K562 (cell line): ENCODE measurements at regions not wholly inside any gene's neighbourhood (a gene's known extent, or its start where the extent isn't known, plus 50 kb on each side); places are given as distances from the start of the nearest gene placed in this dataset.

ENCODE experiments used
- ATAC-seq: fragments of 200-7000 bp; cut with Tn5 transposase; 3 replicates; pipeline ENCODE4 v1.9.1; 2020; ENCODE audit warnings: moderate library complexity
- BruUV-seq: library from RNA; stranded (reverse); fragments of 400-500 nt; replicated peaks from 2 replicates; lab custom pipeline; 2021; lab: Mats Ljungman, UMichigan
- CTCF ChIA-PET: fragments of 300-600 bp; formaldehyde crosslinking; extraction: SDS; loops from one replicate; lab custom pipeline; 2021; ENCODE audit warnings: low intra/inter-chr PET ratio; lab: Yijun Ruan, JAX
- POLR2A ChIA-PET: fragments of 300-600, 350-650 bp; sonication (Branson Sonifier 250); formaldehyde crosslinking; extraction: SDS; loops from one replicate; lab custom pipeline; 2021; ENCODE audit warnings: antibody characterized with exemption, inconsistent platforms; lab: Yijun Ruan, JAX
- DNase-seq, 4 experiments: peaks; one replicate each; pipeline versions ENCODE4 v3.0.0 to v3.0.0-alpha.2; 2011 to 2018; ENCODE audit warnings: low spot score in 3 of 4, mixed read lengths in 3 of 4; ENCODE audit errors: extremely low read depth in 1 of 4
- FAIRE-seq: peaks from 2 replicates; lab custom pipeline; 2011; peaks lifted over from hg19 to GRCh38; lab: Jason Lieb, UNC
- H2AFZ ChIP-seq: 2 replicates; pipeline ENCODE4 v1.6.0; 2011; ENCODE audit warnings: low read depth, low read length, control low read depth, inconsistent platforms
- H3K27ac ChIP-seq: fragments of 200-600 bp; 3 replicates; pipeline ENCODE4 v1.8.0; 2011; ENCODE audit warnings: low read depth, mild to moderate bottlenecking, control low read depth, inconsistent platforms, low read length, moderate library complexity, mixed read lengths; ENCODE audit errors: extremely low read depth
- H3K27me3 ChIP-seq, 2 experiments: fragments of 300-600 bp in 1 of 2; 2 replicates in 1 of 2; 3 replicates in 1 of 2; pipeline versions ENCODE4 v1.6.0 to v1.8.0; 2011; ENCODE audit warnings: inconsistent platforms in 2 of 2, low read length in 2 of 2, mild to moderate bottlenecking in 1 of 2, mixed read lengths in 1 of 2, moderate library complexity in 1 of 2; ENCODE audit not compliant: control insufficient read depth in 2 of 2, insufficient read depth in 2 of 2
- H3K36me3 ChIP-seq: fragments of 300-600 bp; 3 replicates; pipeline ENCODE4 v1.8.0; 2011; ENCODE audit warnings: mild to moderate bottlenecking, low read length, inconsistent platforms; ENCODE audit not compliant: control insufficient read depth, insufficient read depth
- H3K4me1 ChIP-seq, 2 experiments: fragments of 200-600 bp in 1 of 2; replicated peaks in 1 of 2; 2 replicates in 1 of 2; 3 replicates in 1 of 2; pipeline versions ENCODE4 v1.5.1 to v1.8.0; 2011; ENCODE audit warnings: inconsistent platforms in 2 of 2, low read length in 2 of 2, mild to moderate bottlenecking in 1 of 2, mixed read lengths in 1 of 2, moderate library complexity in 1 of 2; ENCODE audit not compliant: control insufficient read depth in 2 of 2, insufficient read depth in 2 of 2
- H3K4me2 ChIP-seq: 2 replicates; pipeline ENCODE4 v1.6.1; 2011; ENCODE audit warnings: low read length, control low read depth, inconsistent platforms, mixed read lengths; ENCODE audit not compliant: insufficient read depth
- H3K4me3 ChIP-seq: fragments of 200-600 bp; sonication (generic), shearing (Covaris generic); 2 replicates; pipeline ENCODE4 v1.5.1; 2016; ENCODE audit warnings: control low read depth, inconsistent platforms
- H3K79me2 ChIP-seq: fragments of 200-600 bp; 3 replicates; pipeline ENCODE4 v1.8.0; 2011; ENCODE audit warnings: low read length, inconsistent platforms; ENCODE audit not compliant: control insufficient read depth, insufficient read depth
- H3K9ac ChIP-seq, 2 experiments: 2 replicates each; pipeline versions ENCODE4 v1.6.0 to v1.6.1; 2011; ENCODE audit warnings: low read depth in 2 of 2, low read length in 2 of 2, control low read depth in 1 of 2, inconsistent platforms in 1 of 2, mild to moderate bottlenecking in 1 of 2, mixed read lengths in 1 of 2; ENCODE audit not compliant: insufficient read depth in 1 of 2
- H3K9me1 ChIP-seq: one replicate; pipeline ENCODE4 v1.6.0; 2011; ENCODE audit warnings: inconsistent platforms, mild to moderate bottlenecking, low read length, moderate library complexity; ENCODE audit not compliant: control insufficient read depth, insufficient read depth
- H3K9me3 ChIP-seq: replicated peaks from 2 replicates; pipeline ENCODE4 v1.5.1; 2011; ENCODE audit warnings: low read depth, low read length, inconsistent platforms; ENCODE audit not compliant: control insufficient read depth, insufficient read depth
- H4K20me1 ChIP-seq: replicated peaks from 2 replicates; pipeline ENCODE4 v1.6.1; 2011; ENCODE audit warnings: low read length, inconsistent platforms, mixed read lengths; ENCODE audit not compliant: control insufficient read depth, insufficient read depth
- CHD4 ChIP-seq: fragments of 200-600 bp; sonication (generic); IDR thresholded peaks from 3 replicates; pipeline ENCODE4 v1.6.1; 2012; ENCODE audit warnings: low read depth, mild to moderate bottlenecking, mixed read lengths, low read length, inconsistent platforms; ENCODE audit not compliant: insufficient read depth, insufficient replicate concordance, poor library complexity, severe bottlenecking
- DDX20 ChIP-seq: fragments of 450-650 bp; IDR thresholded peaks from 2 replicates; pipeline ENCODE4 v1.6.1; 2016; ENCODE audit warnings: missing genetic modification characterization, low read depth, mild to moderate bottlenecking, missing compliant biosample characterization, moderate library complexity
- MYC ChIP-seq, 2 experiments: fragments of 250-450 bp in 1 of 2; sonication (Bioruptor Pico) in 1 of 2; IDR thresholded peaks; 2 replicates each; pipeline versions ENCODE4 v1.5.1 to v1.6.1; 2012 to 2021; ENCODE audit warnings: low read depth in 2 of 2, borderline replicate concordance in 1 of 2, improper control_type of control experiment in 1 of 2, low read length in 1 of 2, mild to moderate bottlenecking in 1 of 2, moderate library complexity in 1 of 2
- NONO ChIP-seq, 2 experiments: fragments of 200-400 bp in 1 of 2; fragments of 450-650 bp in 1 of 2; formaldehyde crosslinking in 1 of 2; IDR thresholded peaks; 2 replicates each; pipeline ENCODE4 v1.6.1; 2017; ENCODE audit warnings: low read depth in 2 of 2, mild to moderate bottlenecking in 2 of 2, moderate library complexity in 2 of 2, low read length in 1 of 2
- NR3C1 ChIP-seq: sonication (generic); formaldehyde crosslinking; IDR thresholded peaks from 2 replicates; pipeline ENCODE4 v1.8.1; 2022; ENCODE audit warnings: missing genetic modification reagents
- OTX1 ChIP-seq: fragments of 450-650 bp; formaldehyde crosslinking; IDR thresholded peaks from 2 replicates; pipeline ENCODE4 v1.4.0; 2022; ENCODE audit warnings: mild to moderate bottlenecking
- POLR2B ChIP-seq: fragments of 450-650 bp; IDR thresholded peaks from 2 replicates; pipeline ENCODE4 v1.6.1; 2018; ENCODE audit warnings: low read depth; ENCODE audit not compliant: partially characterized antibody
- SAFB ChIP-seq: fragments of 200-400 bp; formaldehyde crosslinking; IDR thresholded peaks from 2 replicates; pipeline ENCODE4 v1.6.1; 2017; ENCODE audit warnings: low read depth, low read length, borderline replicate concordance
- SIN3A ChIP-seq, 2 experiments: fragments of 150-350 bp in 1 of 2; IDR thresholded peaks; 2 replicates each; pipeline ENCODE4 v1.6.1; 2011 to 2016; ENCODE audit warnings: borderline replicate concordance in 2 of 2, low read depth in 2 of 2, low read length in 2 of 2, mild to moderate bottlenecking in 2 of 2, moderate library complexity in 2 of 2; ENCODE audit not compliant: control insufficient read depth in 1 of 2
- TAF7 ChIP-seq: fragments of 450-650 bp; IDR thresholded peaks from 2 replicates; pipeline ENCODE4 v1.6.1; 2016; ENCODE audit warnings: missing genetic modification characterization, missing compliant biosample characterization
- U2AF1 ChIP-seq: fragments of 200-400 bp; formaldehyde crosslinking; optimal IDR thresholded peaks from 2 replicates; pipeline ENCODE3; 2017; ENCODE audit warnings: mild to moderate bottlenecking, low read depth, low read length, moderate library complexity
- ZBED1 ChIP-seq: IDR thresholded peaks from 2 replicates; pipeline ENCODE4 v1.6.1; 2014
- ZFP1 ChIP-seq: fragments of 450-650 bp; formaldehyde crosslinking; IDR thresholded peaks from 2 replicates; pipeline ENCODE4 v1.4.0; 2020; ENCODE audit warnings: mild to moderate bottlenecking, mixed read lengths
- ZNF133 ChIP-seq: fragments of 250-450 bp; sonication (Bioruptor Pico); IDR thresholded peaks from 2 replicates; pipeline ENCODE4 v1.4.0; 2020; ENCODE audit warnings: mild to moderate bottlenecking
- ZNF584 ChIP-seq: fragments of 200-800 bp; sonication (Bioruptor generic); IDR thresholded peaks from 2 replicates; pipeline ENCODE4 v1.6.1; 2016; ENCODE audit warnings: low read depth, mild to moderate bottlenecking, missing genetic modification characterization, missing compliant biosample characterization
- ZNF707 ChIP-seq: fragments of 250-450 bp; sonication (Bioruptor Pico); conservative IDR thresholded peaks from 2 replicates; pipeline ENCODE4 v1.8.0; 2022; ENCODE audit warnings: inconsistent platforms, mild to moderate bottlenecking, moderate library complexity
- WGBS: fragments of 100-300 bp; shearing (Covaris generic); methylation state at CpG from one replicate; pipeline ENCODE4 v1.1.6; 2016; ENCODE audit warnings: low coverage, mixed read lengths; ENCODE audit not compliant: insufficient coverage; ENCODE audit errors: missing lambda C conversion rate; 5-methylcytosine and 5-hydroxymethylcytosine counted together
- in situ Hi-C: fragments of 300-500 bp; cut with MboI; formaldehyde crosslinking; loops from 4 replicates; pipeline ENCODE4 v1.15.0; 2018; ENCODE audit warnings: inconsistent platforms, mixed read lengths
- intact Hi-C: fragments of 100-400 bp; cut with micrococcal nuclease; formaldehyde crosslinking; loops from 2 replicates; pipeline ENCODE4 v1.14.2; 2022
- TF ChIP-seq, protein P1 (sequence below): sonication (generic); formaldehyde crosslinking; IDR thresholded peaks from 2 replicates; pipeline ENCODE4 v1.8.0; 2022; ENCODE audit warnings: mild to moderate bottlenecking, missing genetic modification reagents, borderline replicate concordance
- TF ChIP-seq, protein P2 (sequence below): sonication (generic); formaldehyde crosslinking; IDR thresholded peaks from 2 replicates; pipeline ENCODE4 v1.8.1; 2023; ENCODE audit warnings: mild to moderate bottlenecking, missing genetic modification reagents
- TF ChIP-seq, protein P3 (sequence below): sonication (generic); formaldehyde crosslinking; IDR thresholded peaks from 2 replicates; pipeline ENCODE4 v1.8.0; 2022; ENCODE audit warnings: mild to moderate bottlenecking, missing genetic modification reagents

DNA sequence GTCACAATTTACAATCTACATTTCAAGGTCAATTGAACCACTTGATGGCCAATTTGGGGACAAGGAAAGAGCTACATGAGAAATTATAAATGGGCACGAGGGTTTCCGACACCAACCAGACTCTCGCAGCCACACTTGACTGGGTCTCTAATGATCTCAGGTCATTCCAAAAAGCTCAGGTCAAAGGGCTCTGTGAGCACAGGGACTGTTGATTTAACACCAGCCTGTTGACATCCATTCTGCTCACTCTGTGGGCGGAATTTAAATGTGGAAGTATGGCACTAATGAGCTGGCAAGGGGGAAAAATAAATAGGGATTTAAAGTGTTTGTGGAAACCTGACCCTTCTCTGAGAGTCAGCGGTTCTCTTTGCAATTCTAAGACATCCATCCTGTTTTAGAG lies 810.7 kb upstream of the AUTS2 start:
- H2AFZ ChIP-seq = no peak overlapping the region
- H3K9me3 ChIP-seq = no peaks in the 10 kb centered on the region
- CTCF ChIA-PET = no interaction called here
- H4K20me1 ChIP-seq = no peaks in the 10 kb centered on the region
- BruUV-seq = no TSS peak
- H3K4me1 ChIP-seq = no peaks in the 10 kb centered on the region
- POLR2A ChIA-PET = interaction anchor here (0.6 kb wide), 1 partner anchor 19 kb away, joined by 3 read pairs; no protein-coding TSS in a partner anchor
- no peaks in the 10 kb centered on the region for H3K36me3 ChIP-seq
- WGBS = 0% methylated on average over 5 of the region's 5 CpGs
- no peaks in the 10 kb centered on the region for H3K79me2 ChIP-seq
- H3K9ac ChIP-seq = no peak overlapping the region
- H3K4me2 ChIP-seq = no peak overlapping the region
- H3K27me3 ChIP-seq = no peaks in the 10 kb centered on the region; a peak in 1 of 5 replicates
- in situ Hi-C loops (no loop called here), intact Hi-C loops (no loop called here)
- DNase-seq (no peak), ATAC-seq (no peak), FAIRE-seq (no peak)
- no peak overlapping the region for H3K4me3 ChIP-seq
- H3K9me1 ChIP-seq = no peaks in the 10 kb centered on the region
- TF ChIP-seq NR3C1 (CRISPR knock-in tag) (no peak), CHD4 (no peak), MYC (IDR thresholded peaks at IDR 0.05; ENCODE audit: low read depth, low read length) (no peak), MYC (CRISPR knock-in tag; IDR thresholded peaks at IDR 0.05; ENCODE audit: borderline replicate concordance, low read depth) (no peak), SIN3A (IDR thresholded peaks at IDR 0.05; ENCODE audit: borderline replicate concordance in 2 of 2, control insufficient read depth in 1 of 2, low read depth in 2 of 2, low read length in 2 of 2) (no peak), POLR2B (no peak), U2AF1 (no peak), ZNF707 (CRISPR knock-in tag) (no peak), TAF7 (tag) (no peak), ZNF584 (CRISPR knock-in tag) (no peak), ZBED1 (no peak), SAFB (no peak), OTX1 (CRISPR knock-in tag) (no peak), ZNF133 (CRISPR knock-in tag) (no peak), NONO (IDR thresholded peaks at IDR 0.05; ENCODE audit: low read depth in 2 of 2, low read length in 1 of 2) (no peak), ZFP1 (CRISPR knock-in tag) (no peak), DDX20 (no peak)
- TF ChIP-seq, protein P1, sequence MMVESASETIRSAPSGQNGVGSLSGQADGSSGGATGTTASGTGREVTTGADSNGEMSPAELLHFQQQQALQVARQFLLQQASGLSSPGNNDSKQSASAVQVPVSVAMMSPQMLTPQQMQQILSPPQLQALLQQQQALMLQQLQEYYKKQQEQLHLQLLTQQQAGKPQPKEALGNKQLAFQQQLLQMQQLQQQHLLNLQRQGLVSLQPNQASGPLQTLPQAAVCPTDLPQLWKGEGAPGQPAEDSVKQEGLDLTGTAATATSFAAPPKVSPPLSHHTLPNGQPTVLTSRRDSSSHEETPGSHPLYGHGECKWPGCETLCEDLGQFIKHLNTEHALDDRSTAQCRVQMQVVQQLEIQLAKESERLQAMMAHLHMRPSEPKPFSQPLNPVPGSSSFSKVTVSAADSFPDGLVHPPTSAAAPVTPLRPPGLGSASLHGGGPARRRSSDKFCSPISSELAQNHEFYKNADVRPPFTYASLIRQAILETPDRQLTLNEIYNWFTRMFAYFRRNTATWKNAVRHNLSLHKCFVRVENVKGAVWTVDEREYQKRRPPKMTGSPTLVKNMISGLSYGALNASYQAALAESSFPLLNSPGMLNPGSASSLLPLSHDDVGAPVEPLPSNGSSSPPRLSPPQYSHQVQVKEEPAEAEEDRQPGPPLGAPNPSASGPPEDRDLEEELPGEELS (CRISPR knock-in tag) = no peak
- TF ChIP-seq, protein P2, sequence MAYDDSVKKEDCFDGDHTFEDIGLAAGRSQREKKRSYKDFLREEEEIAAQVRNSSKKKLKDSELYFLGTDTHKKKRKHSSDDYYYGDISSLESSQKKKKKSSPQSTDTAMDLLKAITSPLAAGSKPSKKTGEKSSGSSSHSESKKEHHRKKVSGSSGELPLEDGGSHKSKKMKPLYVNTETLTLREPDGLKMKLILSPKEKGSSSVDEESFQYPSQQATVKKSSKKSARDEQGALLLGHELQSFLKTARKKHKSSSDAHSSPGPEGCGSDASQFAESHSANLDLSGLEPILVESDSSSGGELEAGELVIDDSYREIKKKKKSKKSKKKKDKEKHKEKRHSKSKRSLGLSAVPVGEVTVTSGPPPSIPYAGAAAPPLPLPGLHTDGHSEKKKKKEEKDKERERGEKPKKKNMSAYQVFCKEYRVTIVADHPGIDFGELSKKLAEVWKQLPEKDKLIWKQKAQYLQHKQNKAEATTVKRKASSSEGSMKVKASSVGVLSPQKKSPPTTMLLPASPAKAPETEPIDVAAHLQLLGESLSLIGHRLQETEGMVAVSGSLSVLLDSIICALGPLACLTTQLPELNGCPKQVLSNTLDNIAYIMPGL (CRISPR knock-in tag) = no peak
- TF ChIP-seq, protein P3, sequence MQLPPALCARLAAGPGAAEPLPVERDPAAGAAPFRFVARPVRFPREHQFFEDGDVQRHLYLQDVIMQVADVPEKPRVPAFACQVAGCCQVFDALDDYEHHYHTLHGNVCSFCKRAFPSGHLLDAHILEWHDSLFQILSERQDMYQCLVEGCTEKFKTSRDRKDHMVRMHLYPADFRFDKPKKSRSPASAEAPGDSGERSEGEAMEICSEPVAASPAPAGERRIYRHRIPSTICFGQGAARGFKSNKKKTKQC = no peak
- no peak overlapping the region for H3K27ac ChIP-seq
